Keratinocyte (primary cell): ENCODE measurements at regions not wholly inside any gene's neighbourhood (a gene's known extent, or its start where the extent isn't known, plus 50 kb on each side); places are given as distances from the start of the nearest gene placed in this dataset.

Source experiments
- DNase-seq: peaks from one replicate; pipeline ENCODE4 v3.0.0-alpha.2; 2011; ENCODE audit warnings: low read depth, missing footprints, low spot score
- FAIRE-seq: peaks from 2 replicates; lab custom pipeline; 2011; peaks lifted over from hg19 to GRCh38; lab: Jason Lieb, UNC
- H2AFZ ChIP-seq: 2 replicates; pipeline ENCODE4 v1.6.0; 2012; ENCODE audit warnings: low read length, control low read depth, inconsistent platforms; ENCODE audit not compliant: control insufficient read depth
- H3K27ac ChIP-seq: 2 replicates; pipeline ENCODE4 v1.5.1; 2011; ENCODE audit warnings: low read length; ENCODE audit not compliant: control insufficient read depth, insufficient read depth
- H3K27me3 ChIP-seq: 3 replicates; pipeline ENCODE4 v1.6.0; 2011; ENCODE audit warnings: low read length; ENCODE audit not compliant: control insufficient read depth, insufficient read depth; ENCODE audit errors: extremely low read depth
- H3K36me3 ChIP-seq, 2 experiments: 2 replicates in 1 of 2; 3 replicates in 1 of 2; pipeline ENCODE4 v1.5.1; 2011; ENCODE audit warnings: low read length in 2 of 2, mild to moderate bottlenecking in 1 of 2; ENCODE audit not compliant: control insufficient read depth in 2 of 2, insufficient read depth in 2 of 2; ENCODE audit errors: extremely low read depth in 1 of 2
- H3K4me1 ChIP-seq: 3 replicates; pipeline ENCODE4 v1.5.1; 2011; ENCODE audit warnings: low read length; ENCODE audit not compliant: control insufficient read depth, insufficient read depth; ENCODE audit errors: extremely low read depth
- H3K4me2 ChIP-seq: 3 replicates; pipeline ENCODE4 v1.6.0; 2011; ENCODE audit warnings: low read depth, low read length; ENCODE audit not compliant: control insufficient read depth, insufficient read depth; ENCODE audit errors: extremely low read depth
- H3K4me3 ChIP-seq, 3 experiments: fragments of 200-600 bp in 1 of 3; sonication (generic) in 1 of 3; 2 replicates in 2 of 3; 3 replicates in 1 of 3; pipeline ENCODE4 v1.5.1; 2011 to 2016; ENCODE audit warnings: low read length in 3 of 3, mild to moderate bottlenecking in 3 of 3, control low read depth in 2 of 3, inconsistent platforms in 1 of 3, low read depth in 1 of 3, mixed read lengths in 1 of 3, mixed run types in 1 of 3, moderate library complexity in 1 of 3; ENCODE audit not compliant: control insufficient read depth in 2 of 3, insufficient read depth in 2 of 3; ENCODE audit errors: extremely low read depth in 1 of 3
- H3K79me2 ChIP-seq: 2 replicates; pipeline ENCODE4 v1.6.0; 2012; ENCODE audit warnings: low read length; ENCODE audit not compliant: control insufficient read depth, insufficient read depth
- H3K9ac ChIP-seq: 3 replicates; pipeline ENCODE4 v1.6.0; 2011; ENCODE audit warnings: low read length; ENCODE audit not compliant: control insufficient read depth, insufficient read depth; ENCODE audit errors: extremely low read depth
- H3K9me1 ChIP-seq: 3 replicates; pipeline ENCODE4 v1.6.0; 2011; ENCODE audit warnings: low read length; ENCODE audit not compliant: control insufficient read depth, insufficient read depth; ENCODE audit errors: extremely low read depth
- H3K9me3 ChIP-seq: 2 replicates; pipeline ENCODE4 v1.5.1; 2012; ENCODE audit warnings: low read depth, low read length; ENCODE audit not compliant: control insufficient read depth
- H4K20me1 ChIP-seq: 3 replicates; pipeline ENCODE4 v1.6.0; 2011; ENCODE audit warnings: low read length; ENCODE audit not compliant: control insufficient read depth, insufficient read depth; ENCODE audit errors: extremely low read depth
- EZH2 ChIP-seq: IDR thresholded peaks from one replicate; pipeline ENCODE4 v1.6.1; 2012; ENCODE audit warnings: inconsistent platforms, mild to moderate bottlenecking, low read length, moderate library complexity
- dilution Hi-C: fragments of 300-500 bp; cut with MboI; formaldehyde crosslinking; loops from one replicate; pipeline ENCODE4 v1.7.0; 2020; ENCODE audit warnings: low sequenced_read_pairs; ENCODE audit not compliant: extremely low pct_ligation_motif_present
- TF ChIP-seq, protein P1 (sequence below), 3 experiments: IDR thresholded peaks in 1 of 3; conservative IDR thresholded peaks in 1 of 3; optimal IDR thresholded peaks in 1 of 3; 2 replicates in 2 of 3; 3 replicates in 1 of 3; pipeline versions ENCODE3 to v1.5.1; 2011; ENCODE audit warnings: low read length in 3 of 3, mild to moderate bottlenecking in 3 of 3, moderate library complexity in 2 of 3, control low read depth in 1 of 3, inconsistent platforms in 1 of 3; ENCODE audit not compliant: insufficient read depth in 2 of 3; ENCODE audit errors: extremely low read depth in 1 of 3

DNA sequence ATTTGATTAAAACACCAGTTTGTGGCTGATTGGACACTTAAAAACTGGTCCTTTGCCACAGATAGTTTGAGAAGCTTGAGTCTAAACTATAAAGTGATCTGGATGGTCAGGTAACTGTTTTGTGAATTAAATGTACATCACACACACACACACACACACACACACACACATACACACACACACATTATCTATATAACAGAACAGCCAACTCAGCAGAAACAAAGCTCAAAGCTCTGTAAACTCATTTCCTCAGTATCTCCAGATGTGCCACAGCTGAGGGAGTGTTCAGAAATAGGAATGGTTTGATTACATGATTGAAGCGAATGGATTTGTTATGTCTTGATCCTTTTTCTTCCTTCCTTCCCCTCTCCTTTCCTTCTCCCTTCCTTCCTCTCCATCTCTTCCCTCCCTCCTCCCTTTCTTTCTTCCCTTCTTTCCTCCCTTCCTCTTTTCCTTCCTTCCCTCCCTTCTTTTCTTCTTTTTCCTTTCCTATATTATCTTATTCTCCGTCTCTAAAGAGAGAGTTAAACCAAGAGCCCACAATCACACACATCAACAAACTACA, 100.3 kb downstream of the LLPH start:
- Histone ChIP-seq H3K79me2 (no peaks in the 10 kb centered on the region), H3K9me3 (no peaks in the 10 kb centered on the region), H3K36me3 (no peaks in the 10 kb centered on the region), H3K27ac (no peak overlapping the region), H4K20me1 (no peaks in the 10 kb centered on the region), H3K4me3 (no peak overlapping the region), H3K9me1 (no peaks in the 10 kb centered on the region), H3K4me2 (no peak overlapping the region), H2AFZ (no peak overlapping the region), H3K27me3 (no peaks in the 10 kb centered on the region), H3K9ac (no peak overlapping the region), H3K4me1 (peaks cover 5% of the 10 kb centered on the region)
- no peak for DNase-seq
- no peak for TF ChIP-seq EZH2
- TF ChIP-seq, protein P1, sequence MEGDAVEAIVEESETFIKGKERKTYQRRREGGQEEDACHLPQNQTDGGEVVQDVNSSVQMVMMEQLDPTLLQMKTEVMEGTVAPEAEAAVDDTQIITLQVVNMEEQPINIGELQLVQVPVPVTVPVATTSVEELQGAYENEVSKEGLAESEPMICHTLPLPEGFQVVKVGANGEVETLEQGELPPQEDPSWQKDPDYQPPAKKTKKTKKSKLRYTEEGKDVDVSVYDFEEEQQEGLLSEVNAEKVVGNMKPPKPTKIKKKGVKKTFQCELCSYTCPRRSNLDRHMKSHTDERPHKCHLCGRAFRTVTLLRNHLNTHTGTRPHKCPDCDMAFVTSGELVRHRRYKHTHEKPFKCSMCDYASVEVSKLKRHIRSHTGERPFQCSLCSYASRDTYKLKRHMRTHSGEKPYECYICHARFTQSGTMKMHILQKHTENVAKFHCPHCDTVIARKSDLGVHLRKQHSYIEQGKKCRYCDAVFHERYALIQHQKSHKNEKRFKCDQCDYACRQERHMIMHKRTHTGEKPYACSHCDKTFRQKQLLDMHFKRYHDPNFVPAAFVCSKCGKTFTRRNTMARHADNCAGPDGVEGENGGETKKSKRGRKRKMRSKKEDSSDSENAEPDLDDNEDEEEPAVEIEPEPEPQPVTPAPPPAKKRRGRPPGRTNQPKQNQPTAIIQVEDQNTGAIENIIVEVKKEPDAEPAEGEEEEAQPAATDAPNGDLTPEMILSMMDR (optimal IDR thresholded peaks at IDR 0.05 in 1 of 3, IDR thresholded peaks at IDR 0.05 in 1 of 3, conservative IDR thresholded peaks at IDR 0.05 in 1 of 3; ENCODE audit: extremely low read depth in 1 of 3, insufficient read depth in 2 of 3, low read length in 3 of 3) = no peak
- dilution Hi-C loops = no loop called here
- no peak for FAIRE-seq

DNA sequence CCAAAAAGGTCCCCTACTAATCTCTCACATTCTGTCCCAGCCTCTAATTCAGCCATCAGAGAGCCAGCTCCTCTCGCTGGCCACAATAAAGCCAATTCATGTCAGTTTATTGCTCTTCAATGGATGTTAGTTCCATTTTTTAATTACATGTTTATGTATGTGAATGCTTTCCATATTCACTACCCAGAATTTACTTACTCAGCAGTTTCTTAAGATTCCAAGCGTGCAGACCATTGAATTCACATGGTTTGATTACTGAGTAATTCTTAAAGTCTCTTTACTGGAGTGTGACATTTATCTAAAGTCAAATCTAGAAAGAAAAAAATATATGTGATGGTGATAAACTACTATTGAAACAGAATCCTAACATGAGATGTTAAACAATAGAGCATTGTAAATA, 102.2 kb downstream of the LLPH start:
- Histone ChIP-seq H3K9me1 (no peaks in the 10 kb centered on the region), H3K79me2 (no peaks in the 10 kb centered on the region), H3K9me3 (no peaks in the 10 kb centered on the region), H3K27ac (no peak overlapping the region), H3K27me3 (no peaks in the 10 kb centered on the region), H2AFZ (no peak overlapping the region), H3K36me3 (no peaks in the 10 kb centered on the region), H3K9ac (no peak overlapping the region), H3K4me1 (peaks cover 5% of the 10 kb centered on the region), H3K4me2 (no peak overlapping the region), H4K20me1 (no peaks in the 10 kb centered on the region), H3K4me3 (no peak overlapping the region)
- DNase-seq (no peak), FAIRE-seq (no peak)
- TF ChIP-seq EZH2 = no peak
- TF ChIP-seq, protein P1 (optimal IDR thresholded peaks at IDR 0.05 in 1 of 3, IDR thresholded peaks at IDR 0.05 in 1 of 3, conservative IDR thresholded peaks at IDR 0.05 in 1 of 3; ENCODE audit: extremely low read depth in 1 of 3, insufficient read depth in 2 of 3, low read length in 3 of 3) = no peak
- dilution Hi-C loops = no loop called here
